ENCODE measurements at regions not wholly inside any gene's neighbourhood (a gene's known extent, or its start where the extent isn't known, plus 50 kb on each side); places are given as distances from the start of the nearest gene placed in this dataset.

GRCh38 chr6:85127696-85128243 is 322.1 kb upstream of the NT5E start:
- peaks cover 2 to 3% (median 2%) of the 10 kb centered on the region in 3 donors for H3K27me3 Mint-ChIP-seq (ENCODE audit: low read depth in 3 of 3)
- H3K4me1 ChIP-seq (ENCODE audit: control insufficient read depth in 1 of 2, insufficient read depth in 2 of 2, low read length in 2 of 2) = no peaks in the 10 kb centered on the region
- H3K79me2 ChIP-seq (ENCODE audit: insufficient read depth, low read length) = no peaks in the 10 kb centered on the region
- H3K9me3 Mint-ChIP-seq = no peaks in the 10 kb centered on the region
- no peak overlapping the region for H3K4me3 Mint-ChIP-seq
- no peak for DNase-seq
- H4K20me1 ChIP-seq (ENCODE audit: insufficient read depth, low read length) = no peaks in the 10 kb centered on the region
- no peak overlapping the region for H3K27ac ChIP-seq (ENCODE audit: low read depth in 1 of 2, low read length in 2 of 2)
- intact Hi-C loops (cut with micrococcal nuclease) = no loop called here
- no peaks in the 10 kb centered on the region for H3K27me3 ChIP-seq (ENCODE audit: control insufficient read depth in 2 of 2, insufficient read depth in 2 of 2, low read length in 2 of 2)
- 84% methylated on average over 2 of the region's 3 CpGs for WGBS (ENCODE audit: insufficient coverage)
- H3K9me3 ChIP-seq (replicated peaks in 1 of 2; ENCODE audit: control insufficient read depth in 1 of 2, insufficient read depth in 1 of 2, low read length in 2 of 2) = no peaks in the 10 kb centered on the region
- no peak overlapping the region for H3K9ac ChIP-seq (ENCODE audit: insufficient read depth, low read length, poor library complexity, severe bottlenecking)
- H3K36me3 Mint-ChIP-seq = no peaks in the 10 kb centered on the region
- H3K27ac Mint-ChIP-seq = no peak overlapping the region
- no peak for TF ChIP-seq CTCF (IDR thresholded peaks at IDR 0.05)
- no peak overlapping the region for H3K4me3 ChIP-seq (replicated peaks in 1 of 3; ENCODE audit: low read depth in 2 of 3, low read length in 3 of 3)
- H2AFZ ChIP-seq (ENCODE audit: insufficient read depth, low read depth, low read length, poor library complexity, severe bottlenecking) = no peak overlapping the region
- H3K4me1 Mint-ChIP-seq = no peaks in the 10 kb centered on the region
- H3K4me2 ChIP-seq (replicated peaks; ENCODE audit: extremely low read depth, low read length, poor library complexity, severe bottlenecking) = no peak overlapping the region
- H3K36me3 ChIP-seq (replicated peaks in 1 of 2; ENCODE audit: control insufficient read depth in 1 of 2, insufficient read depth in 2 of 2, low read length in 2 of 2) = no peaks in the 10 kb centered on the region

- H2AFZ ChIP-seq (ENCODE audit: insufficient read depth, low read depth, low read length, poor library complexity, severe bottlenecking) = no peak overlapping the region
- no peak overlapping the region for H3K27ac ChIP-seq (ENCODE audit: low read depth in 1 of 2, low read length in 2 of 2)
- no peak for DNase-seq
- 39% methylated on average over 3 of the region's 4 CpGs for WGBS (ENCODE audit: insufficient coverage)
- no peaks in the 10 kb centered on the region for H3K9me3 ChIP-seq (replicated peaks in 1 of 2; ENCODE audit: control insufficient read depth in 1 of 2, insufficient read depth in 1 of 2, low read length in 2 of 2)
- no peak for TF ChIP-seq CTCF (IDR thresholded peaks at IDR 0.05)
- H3K4me1 ChIP-seq (ENCODE audit: control insufficient read depth in 1 of 2, insufficient read depth in 2 of 2, low read length in 2 of 2) = no peaks in the 10 kb centered on the region
- Mint-ChIP-seq H3K9me3 (no peaks in the 10 kb centered on the region), H3K4me1 (no peaks in the 10 kb centered on the region), H3K27ac (no peak overlapping the region), H3K27me3 (ENCODE audit: low read depth in 3 of 3) (peaks cover 2 to 3% (median 2%) of the 10 kb centered on the region in 3 donors), H3K36me3 (no peaks in the 10 kb centered on the region), H3K4me3 (no peak overlapping the region)
- intact Hi-C loops (cut with micrococcal nuclease) = no loop called here
- H3K79me2 ChIP-seq (ENCODE audit: insufficient read depth, low read length) = no peaks in the 10 kb centered on the region
- no peak overlapping the region for H3K9ac ChIP-seq (ENCODE audit: insufficient read depth, low read length, poor library complexity, severe bottlenecking)
- H3K4me2 ChIP-seq (replicated peaks; ENCODE audit: extremely low read depth, low read length, poor library complexity, severe bottlenecking) = no peak overlapping the region
- no peaks in the 10 kb centered on the region for H3K27me3 ChIP-seq (ENCODE audit: control insufficient read depth in 2 of 2, insufficient read depth in 2 of 2, low read length in 2 of 2)
- no peak overlapping the region for H3K4me3 ChIP-seq (replicated peaks in 1 of 3; ENCODE audit: low read depth in 2 of 3, low read length in 3 of 3)
- no peaks in the 10 kb centered on the region for H3K36me3 ChIP-seq (replicated peaks in 1 of 2; ENCODE audit: control insufficient read depth in 1 of 2, insufficient read depth in 2 of 2, low read length in 2 of 2)
- no peaks in the 10 kb centered on the region for H4K20me1 ChIP-seq (ENCODE audit: insufficient read depth, low read length)
These were observed 322.8 kb upstream of the NT5E start for GRCh38 chr6:85127168-85127498.

Data from CD14-positive monocyte (primary cell).